ENCODE measurements at regions not wholly inside any gene's neighbourhood (a gene's known extent, or its start where the extent isn't known, plus 50 kb on each side); places are given as distances from the start of the nearest gene placed in this dataset.
A peak's percentile ranks its signal among the peaks of the same experiment; 100 is the strongest.

DNA sequence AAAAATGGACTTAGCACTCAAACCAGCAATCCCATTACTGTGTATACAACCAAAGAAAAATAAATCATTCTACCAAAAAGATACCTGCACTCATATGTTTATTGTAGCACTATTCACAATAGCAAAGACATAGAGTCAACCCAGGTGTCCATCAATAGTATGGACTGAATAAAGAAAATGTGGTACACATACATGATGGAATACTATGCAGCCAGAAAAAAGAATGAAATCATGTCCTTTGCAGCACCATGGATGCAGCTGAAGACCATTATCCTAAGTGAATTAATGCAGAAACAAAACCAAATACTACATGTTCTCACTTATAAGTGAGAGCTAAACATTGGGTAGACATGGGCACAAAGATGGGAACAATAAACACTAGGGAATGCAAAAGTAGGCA lies 236.8 kb upstream of the POU5F2 start:
- TF ChIP-seq, protein P1, sequence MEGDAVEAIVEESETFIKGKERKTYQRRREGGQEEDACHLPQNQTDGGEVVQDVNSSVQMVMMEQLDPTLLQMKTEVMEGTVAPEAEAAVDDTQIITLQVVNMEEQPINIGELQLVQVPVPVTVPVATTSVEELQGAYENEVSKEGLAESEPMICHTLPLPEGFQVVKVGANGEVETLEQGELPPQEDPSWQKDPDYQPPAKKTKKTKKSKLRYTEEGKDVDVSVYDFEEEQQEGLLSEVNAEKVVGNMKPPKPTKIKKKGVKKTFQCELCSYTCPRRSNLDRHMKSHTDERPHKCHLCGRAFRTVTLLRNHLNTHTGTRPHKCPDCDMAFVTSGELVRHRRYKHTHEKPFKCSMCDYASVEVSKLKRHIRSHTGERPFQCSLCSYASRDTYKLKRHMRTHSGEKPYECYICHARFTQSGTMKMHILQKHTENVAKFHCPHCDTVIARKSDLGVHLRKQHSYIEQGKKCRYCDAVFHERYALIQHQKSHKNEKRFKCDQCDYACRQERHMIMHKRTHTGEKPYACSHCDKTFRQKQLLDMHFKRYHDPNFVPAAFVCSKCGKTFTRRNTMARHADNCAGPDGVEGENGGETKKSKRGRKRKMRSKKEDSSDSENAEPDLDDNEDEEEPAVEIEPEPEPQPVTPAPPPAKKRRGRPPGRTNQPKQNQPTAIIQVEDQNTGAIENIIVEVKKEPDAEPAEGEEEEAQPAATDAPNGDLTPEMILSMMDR (IDR thresholded peaks at IDR 0.05; ENCODE audit: insufficient read depth, low read depth, low read length, missing control alignments) = no peak
- DNase-seq (ENCODE audit: low read depth) = no peak
- H3K4me3 ChIP-seq (ENCODE audit: low read length) = no peak overlapping the region

DNA sequence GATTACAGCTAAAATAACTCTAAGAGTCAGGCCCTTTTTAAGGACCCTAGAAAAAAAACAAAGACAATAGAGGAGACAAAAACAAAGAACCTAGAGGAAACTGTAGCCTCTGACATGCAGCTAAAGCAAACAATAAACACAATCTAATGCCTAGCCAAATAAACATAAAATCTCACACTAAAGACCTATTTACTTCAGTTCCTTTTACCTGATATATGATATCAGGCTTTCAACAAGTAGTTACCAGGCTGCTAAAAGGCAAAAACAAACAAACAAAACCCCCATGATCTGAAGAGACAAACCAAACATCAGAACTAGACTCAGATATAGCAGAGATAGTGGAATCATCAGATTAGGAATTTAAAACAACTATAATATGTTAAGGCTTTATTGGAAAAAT lies 226.5 kb upstream of the POU5F2 start:
- no peak for DNase-seq (ENCODE audit: low read depth)
- H3K4me3 ChIP-seq (ENCODE audit: low read length) = no peak overlapping the region
- TF ChIP-seq, protein P1 (IDR thresholded peaks at IDR 0.05; ENCODE audit: insufficient read depth, low read depth, low read length, missing control alignments) = no peak

DNA sequence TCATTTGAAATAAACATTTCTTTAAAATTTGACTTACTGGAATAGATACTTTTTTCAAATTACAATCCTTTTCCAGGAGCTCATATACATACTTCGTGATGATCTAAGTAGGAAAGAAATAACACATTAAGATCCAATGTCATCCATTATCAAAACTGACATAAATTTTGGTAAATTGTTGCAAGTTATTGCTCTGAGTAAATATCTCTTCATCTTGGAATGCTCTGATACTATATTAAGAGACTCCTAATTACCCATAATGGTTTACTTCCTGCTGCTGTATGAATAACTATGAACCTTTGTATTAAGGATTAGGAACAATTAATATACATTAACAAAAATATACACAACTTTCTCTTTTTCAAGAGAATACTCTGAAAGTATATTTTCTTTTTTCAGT lies 223.0 kb upstream of the POU5F2 start:
- H3K4me3 ChIP-seq (ENCODE audit: low read length) = no peak overlapping the region
- TF ChIP-seq, protein P1 (IDR thresholded peaks at IDR 0.05; ENCODE audit: insufficient read depth, low read depth, low read length, missing control alignments) = no peak
- no peak for DNase-seq (ENCODE audit: low read depth)

DNA sequence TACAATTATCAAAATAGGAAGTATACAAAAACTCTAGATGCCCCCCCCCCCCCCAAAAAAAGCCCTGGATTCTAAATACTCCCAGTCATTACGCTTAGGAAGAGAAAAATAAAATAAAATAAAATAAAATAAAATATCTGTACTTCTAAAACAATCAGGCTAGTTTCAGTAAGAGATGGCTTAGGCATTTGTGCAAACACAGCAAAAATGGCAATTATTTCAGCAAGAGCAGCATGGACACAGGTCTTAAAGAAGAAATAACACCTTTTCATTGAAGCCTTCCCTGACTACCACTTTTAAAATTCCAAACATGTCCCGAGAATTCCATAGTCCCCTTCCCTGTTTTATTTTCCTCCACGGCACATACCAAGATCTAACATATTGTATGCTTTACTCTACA lies 218.6 kb upstream of the POU5F2 start:
- no peak overlapping the region for H3K4me3 ChIP-seq (ENCODE audit: low read length)
- no peak for DNase-seq (ENCODE audit: low read depth)
- TF ChIP-seq, protein P1 (IDR thresholded peaks at IDR 0.05; ENCODE audit: insufficient read depth, low read depth, low read length, missing control alignments) = no peak

DNA sequence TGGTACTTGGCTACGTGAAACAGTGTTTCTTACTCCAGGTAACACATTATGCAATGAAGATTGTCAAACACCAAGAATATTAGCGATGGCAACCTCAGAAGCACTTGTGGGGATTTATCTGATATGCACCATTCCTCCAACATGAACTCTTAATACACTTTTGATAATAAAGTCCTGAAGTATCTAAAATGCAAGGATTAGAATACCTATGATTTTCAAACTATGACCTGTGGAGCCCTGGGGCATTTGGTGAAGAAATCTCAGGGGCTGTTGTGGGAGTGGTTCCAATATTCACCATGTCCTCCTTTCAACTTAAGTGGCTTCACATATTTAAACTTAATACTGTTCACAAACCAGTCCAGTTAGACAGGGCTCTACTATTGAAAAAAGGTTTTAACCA lies 214.6 kb upstream of the POU5F2 start:
- TF ChIP-seq, protein P1 (IDR thresholded peaks at IDR 0.05; ENCODE audit: insufficient read depth, low read depth, low read length, missing control alignments) = no peak
- peak; percentile 8 for DNase-seq (ENCODE audit: low read depth)
- H3K4me3 ChIP-seq (ENCODE audit: low read length) = no peak overlapping the region

DNA sequence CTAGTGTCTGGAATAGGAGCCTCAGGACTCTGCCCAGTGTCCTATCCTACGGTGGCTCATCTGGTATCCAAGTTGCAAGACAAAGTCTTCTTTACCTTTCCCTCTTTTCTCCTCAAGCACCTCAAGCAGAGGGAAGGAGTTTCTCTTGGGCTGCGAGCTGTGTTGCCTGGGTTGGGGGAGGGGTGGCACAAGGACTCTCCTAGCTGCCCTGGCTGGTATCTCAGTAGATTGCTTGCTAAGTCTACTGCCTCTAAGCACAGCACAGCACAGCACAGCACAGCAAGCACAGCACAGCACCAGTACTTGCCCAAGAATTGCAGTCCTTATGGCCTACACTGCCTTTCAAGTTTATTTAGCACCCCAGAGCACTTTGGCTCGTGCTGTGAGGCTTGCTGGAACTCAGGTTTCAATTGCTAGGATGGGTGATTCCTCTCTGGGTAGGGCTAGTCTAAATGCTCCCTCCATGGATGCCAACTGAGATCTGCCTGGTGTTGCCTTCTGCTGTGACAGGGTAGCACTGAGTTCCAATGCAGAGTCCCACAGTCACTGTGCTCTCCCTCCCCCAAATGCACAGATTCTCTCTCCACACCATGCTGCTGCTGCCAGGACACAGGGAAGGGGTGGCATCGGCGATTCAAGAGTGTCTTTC lies 213.1 kb upstream of the POU5F2 start:
- DNase-seq (ENCODE audit: low read depth) = no peak
- H3K4me3 ChIP-seq (ENCODE audit: low read length) = no peak overlapping the region

More for the DNA sequence above, 213.1 kb upstream of the POU5F2 start:
- TF ChIP-seq, protein P1 (IDR thresholded peaks at IDR 0.05; ENCODE audit: insufficient read depth, low read depth, low read length, missing control alignments) = no peak

All from epithelial cell of esophagus (primary cell).